GM23338 (cell line): ENCODE measurements at regions not wholly inside any gene's neighbourhood (a gene's known extent, or its start where the extent isn't known, plus 50 kb on each side); places are given as distances from the start of the nearest gene placed in this dataset.

Experiments
- ATAC-seq: fragments of 200-7000 bp; cut with Tn5 transposase; 3 replicates; pipeline ENCODE4 v1.9.1; 2020
- DNase-seq: peaks from one replicate; pipeline ENCODE4 v3.0.0-alpha.2; 2015; ENCODE audit warnings: low spot score
- H2AFZ ChIP-seq: fragments of 200-600 bp; sonication (generic); 2 replicates; pipeline ENCODE4 v1.8.0; 2016; ENCODE audit warnings: antibody characterized with exemption, mild to moderate bottlenecking, moderate library complexity
- H3F3A ChIP-seq: fragments of 200-600 bp; sonication (generic); replicated peaks from 2 replicates; pipeline ENCODE4 v1.8.0; 2017; ENCODE audit warnings: antibody characterized with exemption, mixed run types, low read depth
- H3K27ac ChIP-seq: fragments of 200-600 bp; sonication (generic); 2 replicates; pipeline ENCODE4 v1.6.1; 2016; ENCODE audit warnings: low read depth
- H3K27me3 ChIP-seq: fragments of 200-600 bp; sonication (generic); 2 replicates; pipeline ENCODE4 v1.8.0; 2016; ENCODE audit warnings: mild to moderate bottlenecking, mixed run types, moderate library complexity; ENCODE audit not compliant: insufficient read depth
- H3K36me3 ChIP-seq: fragments of 200-600 bp; sonication (generic); 2 replicates; pipeline ENCODE4 v1.8.0; 2016; ENCODE audit warnings: mild to moderate bottlenecking; ENCODE audit not compliant: insufficient read depth
- H3K4me1 ChIP-seq: fragments of 200-600 bp; sonication (generic); 2 replicates; pipeline ENCODE4 v1.8.0; 2016; ENCODE audit warnings: mild to moderate bottlenecking, moderate library complexity; ENCODE audit not compliant: insufficient read depth
- H3K4me2 ChIP-seq: fragments of 200-600 bp; sonication (generic); 2 replicates; pipeline ENCODE4 v1.7.1; 2017; ENCODE audit warnings: mixed run types
- H3K4me3 ChIP-seq: fragments of 200-600 bp; sonication (generic); 2 replicates; pipeline ENCODE4 v1.6.1; 2016; ENCODE audit warnings: mixed run types
- H3K79me2 ChIP-seq: fragments of 200-600 bp; sonication (generic); replicated peaks from 2 replicates; pipeline ENCODE4 v1.8.0; 2017; ENCODE audit warnings: mild to moderate bottlenecking; ENCODE audit not compliant: insufficient read depth
- H3K9me2 ChIP-seq: fragments of 200-600 bp; sonication (generic); 2 replicates; pipeline ENCODE4 v1.8.0; 2017; ENCODE audit not compliant: insufficient read depth
- H4K20me1 ChIP-seq: fragments of 200-600 bp; sonication (generic); replicated peaks from 2 replicates; pipeline ENCODE4 v1.8.0; 2017; ENCODE audit warnings: mild to moderate bottlenecking; ENCODE audit not compliant: insufficient read depth
- H3K27ac Mint-ChIP-seq: 2 replicates; pipeline ENCODE4 v1.8.0; 2020; ENCODE audit warnings: inconsistent platforms, mild to moderate bottlenecking, moderate library complexity, mixed read lengths
- H3K27me3 Mint-ChIP-seq: 3 replicates; pipeline ENCODE4 v1.8.0; 2022; ENCODE audit warnings: low read depth, mild to moderate bottlenecking, moderate library complexity, mixed read lengths, inconsistent platforms; ENCODE audit not compliant: insufficient read depth, poor library complexity
- H3K36me3 Mint-ChIP-seq: 3 replicates; pipeline ENCODE4 v1.8.0; 2021; ENCODE audit warnings: low read depth, mild to moderate bottlenecking, inconsistent platforms, moderate library complexity, mixed read lengths
- H3K4me1 Mint-ChIP-seq: 3 replicates; pipeline ENCODE4 v1.8.0; 2020; ENCODE audit warnings: mild to moderate bottlenecking, inconsistent platforms, mixed read lengths
- H3K4me3 Mint-ChIP-seq: 3 replicates; pipeline ENCODE4 v1.8.0; 2021; ENCODE audit warnings: moderate library complexity, mild to moderate bottlenecking, inconsistent platforms, mixed read lengths
- H3K9me3 Mint-ChIP-seq: 3 replicates; pipeline ENCODE4 v1.8.0; 2020; ENCODE audit warnings: moderate library complexity, mild to moderate bottlenecking, inconsistent platforms, mixed read lengths
- CTCF ChIP-seq, 2 experiments: fragments of 200-600 bp in 1 of 2; sonication (generic) in 1 of 2; conservative IDR thresholded peaks; 2 replicates each; pipeline versions ENCODE4 v1.5.1 to v1.6.1; 2016 to 2017; ENCODE audit warnings: antibody characterized with exemption in 2 of 2, low read depth in 2 of 2, mild to moderate bottlenecking in 2 of 2, moderate library complexity in 1 of 2
- EZH2 ChIP-seq: fragments of 200-600 bp; sonication (generic); IDR thresholded peaks from one replicate; pipeline ENCODE4 v1.8.0; 2017; ENCODE audit warnings: antibody characterized with exemption, mild to moderate bottlenecking, low read depth; ENCODE audit not compliant: unreplicated experiment
- ZNF462 ChIP-seq: fragments of 250-450 bp; sonication (Bioruptor Pico); IDR thresholded peaks from 2 replicates; pipeline ENCODE4 v1.5.0; 2020; ENCODE audit warnings: mild to moderate bottlenecking, moderate library complexity

GRCh38 chr10:89853781-89854191, 152.4 kb downstream of the KIF20B start:
- H3K4me3 Mint-ChIP-seq = no peak overlapping the region
- H3K27ac ChIP-seq = no peak overlapping the region
- no peaks in the 10 kb centered on the region for H3K36me3 Mint-ChIP-seq
- H3K4me1 Mint-ChIP-seq = peaks cover 8% of the 10 kb centered on the region; the same call in 2 of the 3 replicates
- TF ChIP-seq ZNF462 = peak; percentile 40; the same call in 1 of the 2 replicates
- TF ChIP-seq CTCF (conservative IDR thresholded peaks at IDR 0.05; ENCODE audit: low read depth in 2 of 2) = peak; percentile 75
- TF ChIP-seq EZH2 = no peak
- H3K27me3 ChIP-seq = no peaks in the 10 kb centered on the region
- H3K36me3 ChIP-seq = no peaks in the 10 kb centered on the region
- peak overlapping the region; percentile 85; the same call in 1 of the 2 replicates for H2AFZ ChIP-seq
- no peaks in the 10 kb centered on the region for H4K20me1 ChIP-seq
- no peak overlapping the region for H3K4me2 ChIP-seq
- ATAC-seq (peak; percentile 100), DNase-seq (peak; percentile 87)
- H3K27me3 Mint-ChIP-seq = peaks cover 5% of the 10 kb centered on the region
- H3K79me2 ChIP-seq = no peaks in the 10 kb centered on the region
- peaks cover 9% of the 10 kb centered on the region for H3K9me2 ChIP-seq
- H3K9me3 Mint-ChIP-seq = peaks cover 2% of the 10 kb centered on the region; the same call in 1 of the 3 replicates
- peaks cover 9% of the 10 kb centered on the region; the same call in 1 of the 2 replicates for H3K4me1 ChIP-seq
- no peak overlapping the region for H3K27ac Mint-ChIP-seq
- H3F3A ChIP-seq = no peaks in the 10 kb centered on the region
- H3K4me3 ChIP-seq = no peak overlapping the region
